Fibroblast of skin of back (primary cell): ENCODE measurements at regions not wholly inside any gene's neighbourhood (a gene's known extent, or its start where the extent isn't known, plus 50 kb on each side); places are given as distances from the start of the nearest gene placed in this dataset.
A peak's percentile ranks its signal among the peaks of the same experiment; 100 is the strongest.
"Not testable (repeated sequence)": the region's sequence is repeated elsewhere in the genome, so short reads cannot be mapped to it uniquely, and the experiment has no call there.

Source experiments
- DNase-seq: peaks from one replicate; pipeline ENCODE4 v3.0.0-alpha.2; 2013

GRCh38 chr13:50724913-50725312, 118.6 kb downstream of the DLEU7 start:
- DNase-seq = no peak

GRCh38 chr13:50726164-50726563, 117.3 kb downstream of the DLEU7 start:
- no peak for DNase-seq

- DNase-seq = no peak
Measured at GRCh38 chr13:50729177-50729576, 114.3 kb downstream of the DLEU7 start.

DNA sequence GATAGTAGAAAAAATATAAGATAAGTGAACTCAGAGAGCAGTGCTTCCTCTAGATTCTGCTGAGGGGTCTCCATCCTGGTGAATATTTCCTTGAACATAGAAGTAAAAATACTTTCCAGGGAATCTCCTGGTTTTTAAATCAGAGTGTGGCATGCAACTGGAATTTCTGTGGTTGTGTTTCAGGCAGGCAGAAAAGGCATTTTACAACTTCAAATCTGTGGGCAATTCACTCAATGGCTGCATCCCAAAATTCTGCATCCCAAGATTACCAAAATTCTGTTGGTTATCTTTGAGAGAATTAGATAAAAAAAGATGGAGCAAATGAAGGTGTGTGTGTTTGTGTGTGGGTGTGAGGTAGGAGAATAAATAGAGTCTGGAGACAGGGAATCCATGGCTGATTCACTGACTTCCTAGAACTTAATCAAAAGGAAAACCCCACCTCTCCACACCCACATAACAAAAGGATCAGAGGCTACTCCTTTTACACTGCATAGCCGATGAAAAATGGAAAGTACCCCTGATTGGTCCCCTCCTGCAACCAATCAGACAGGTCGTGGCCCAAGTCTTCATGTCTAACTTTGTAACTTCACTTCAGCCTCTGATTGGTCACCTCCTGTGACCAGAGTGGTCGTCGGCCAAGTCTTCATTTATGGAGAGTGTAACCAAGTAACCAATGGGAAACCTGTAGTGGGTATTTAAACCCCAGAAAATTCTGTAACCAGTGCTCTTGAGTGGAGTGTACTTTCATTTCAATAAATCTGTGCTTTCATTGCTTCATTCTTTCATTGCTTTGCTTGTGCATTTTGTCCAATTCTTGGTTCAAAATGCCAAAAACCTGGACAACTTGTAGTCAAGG, 112.8 kb downstream of the DLEU7 start:
- no peak for DNase-seq

- peak; percentile 72 for DNase-seq
Measured at GRCh38 chr13:50731400-50731799, 112.1 kb downstream of the DLEU7 start.

DNA sequence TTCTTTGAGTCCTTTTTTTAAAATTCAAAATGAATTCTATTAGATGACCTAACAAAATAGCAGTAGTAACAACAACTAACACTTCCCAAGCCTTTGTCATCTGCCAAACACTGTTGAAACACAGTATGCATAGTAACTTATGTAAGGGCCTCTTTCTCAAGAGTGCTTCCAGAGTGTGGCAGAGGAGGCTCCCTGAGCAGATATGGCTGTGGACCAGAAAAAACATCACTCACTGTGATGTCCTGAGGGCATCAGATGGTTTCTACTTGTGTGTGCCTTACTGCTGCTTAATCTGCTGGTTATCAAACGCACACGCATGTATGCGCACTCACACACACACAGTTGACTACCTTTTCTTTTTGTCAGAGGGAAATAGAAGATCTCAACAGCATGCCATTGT, 110.8 kb downstream of the DLEU7 start:
- peak; percentile 80 for DNase-seq

DNA sequence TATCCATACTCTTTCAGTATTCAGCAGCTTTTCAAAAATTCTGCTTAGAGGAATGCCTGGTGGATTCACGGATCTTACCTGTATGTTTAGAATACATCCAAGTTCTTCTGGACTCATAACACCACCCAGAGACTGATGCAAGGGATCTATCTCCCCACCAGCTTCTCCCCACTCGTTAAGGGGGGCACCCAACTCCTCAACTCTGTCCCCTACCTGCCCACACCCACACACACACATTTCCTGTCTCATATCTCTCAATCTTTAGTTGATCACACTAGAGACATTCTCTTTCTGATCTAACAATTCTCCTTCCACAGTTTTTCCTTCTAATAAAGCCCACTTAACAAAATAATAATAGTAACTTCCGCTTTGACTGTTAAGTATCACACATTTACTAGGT, 110.1 kb downstream of the DLEU7 start:
- DNase-seq = no peak

- DNase-seq = no peak
Measured at GRCh38 chr13:50735071-50735470, 108.4 kb downstream of the DLEU7 start.

- DNase-seq = no peak
Measured at GRCh38 chr13:50740052-50740741, 103.3 kb downstream of the DLEU7 start.

DNA sequence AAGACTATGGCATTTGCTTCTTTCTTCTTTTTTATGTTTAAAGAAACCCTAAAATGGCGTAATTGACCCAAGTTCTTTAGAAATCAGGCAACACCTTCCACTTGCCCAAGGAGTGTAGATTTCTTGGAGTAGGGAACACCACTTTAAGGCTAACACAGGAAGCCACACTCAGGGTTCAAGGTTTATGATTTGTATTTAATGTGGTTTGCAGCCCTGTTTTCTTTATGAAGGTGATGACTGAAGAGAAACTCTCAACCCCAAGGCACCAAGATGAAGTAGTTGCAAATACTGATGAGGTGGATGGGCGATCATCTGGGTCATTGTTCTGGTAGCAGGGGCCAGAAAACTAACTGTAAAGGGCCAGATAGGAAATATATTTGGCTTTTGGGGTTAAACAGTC, 101.1 kb downstream of the DLEU7 start:
- no peak for DNase-seq

- no peak for DNase-seq
Measured at GRCh38 chr13:50742968-50743367, 100.5 kb downstream of the DLEU7 start.

DNA sequence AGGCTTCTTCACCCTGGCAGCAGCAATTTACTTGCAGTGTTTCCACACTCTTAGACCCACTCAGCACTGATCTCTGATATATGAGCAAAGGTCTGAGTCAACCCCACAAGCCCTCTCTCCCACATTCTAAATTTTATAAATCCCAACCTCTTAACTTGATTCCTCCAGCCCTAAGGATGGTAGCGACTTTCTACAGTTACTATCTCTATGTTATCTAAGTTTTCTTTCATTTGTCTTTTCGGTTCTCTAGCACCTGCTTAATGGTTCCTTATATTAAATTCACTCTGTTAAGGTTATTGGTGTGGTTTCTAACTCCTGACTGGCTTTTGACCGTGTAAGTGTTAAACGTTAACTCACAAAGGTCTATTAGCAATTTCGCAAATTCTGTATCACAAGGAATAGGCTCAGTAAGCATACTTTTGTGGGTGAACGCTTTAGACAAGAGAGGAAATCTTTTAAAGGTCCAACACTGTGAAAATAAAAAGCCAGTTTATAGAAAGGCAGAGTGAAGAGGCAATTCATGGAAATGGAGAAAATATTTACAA, 99.3 kb downstream of the DLEU7 start:
- DNase-seq = no peak

- DNase-seq = no peak
Measured at GRCh38 chr13:50745542-50746115, 97.9 kb downstream of the DLEU7 start.

- no peak for DNase-seq
Measured at GRCh38 chr13:50747737-50748350, 95.6 kb downstream of the DLEU7 start.

DNA sequence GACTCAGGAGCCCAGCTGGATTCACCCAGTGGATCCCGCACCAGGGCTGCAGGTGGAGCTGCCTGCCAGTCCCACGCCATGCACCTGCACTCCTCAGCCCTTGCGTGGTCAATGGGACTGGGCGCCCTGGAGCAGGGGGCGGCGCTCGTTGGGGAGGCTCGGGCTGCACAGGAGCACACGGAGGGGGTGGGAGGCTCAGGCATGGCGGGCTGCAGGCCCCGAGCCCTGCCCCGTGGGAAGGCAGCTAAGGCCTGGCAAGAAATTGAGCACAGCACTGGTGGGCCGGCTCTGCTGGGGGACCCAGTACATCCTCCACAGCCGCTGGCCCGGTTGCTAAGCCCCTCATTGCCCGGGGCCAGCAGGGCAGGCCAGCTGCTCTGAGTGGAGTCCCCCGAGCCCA, 90.3 kb downstream of the DLEU7 start:
- DNase-seq = not testable (repeated sequence)

DNA sequence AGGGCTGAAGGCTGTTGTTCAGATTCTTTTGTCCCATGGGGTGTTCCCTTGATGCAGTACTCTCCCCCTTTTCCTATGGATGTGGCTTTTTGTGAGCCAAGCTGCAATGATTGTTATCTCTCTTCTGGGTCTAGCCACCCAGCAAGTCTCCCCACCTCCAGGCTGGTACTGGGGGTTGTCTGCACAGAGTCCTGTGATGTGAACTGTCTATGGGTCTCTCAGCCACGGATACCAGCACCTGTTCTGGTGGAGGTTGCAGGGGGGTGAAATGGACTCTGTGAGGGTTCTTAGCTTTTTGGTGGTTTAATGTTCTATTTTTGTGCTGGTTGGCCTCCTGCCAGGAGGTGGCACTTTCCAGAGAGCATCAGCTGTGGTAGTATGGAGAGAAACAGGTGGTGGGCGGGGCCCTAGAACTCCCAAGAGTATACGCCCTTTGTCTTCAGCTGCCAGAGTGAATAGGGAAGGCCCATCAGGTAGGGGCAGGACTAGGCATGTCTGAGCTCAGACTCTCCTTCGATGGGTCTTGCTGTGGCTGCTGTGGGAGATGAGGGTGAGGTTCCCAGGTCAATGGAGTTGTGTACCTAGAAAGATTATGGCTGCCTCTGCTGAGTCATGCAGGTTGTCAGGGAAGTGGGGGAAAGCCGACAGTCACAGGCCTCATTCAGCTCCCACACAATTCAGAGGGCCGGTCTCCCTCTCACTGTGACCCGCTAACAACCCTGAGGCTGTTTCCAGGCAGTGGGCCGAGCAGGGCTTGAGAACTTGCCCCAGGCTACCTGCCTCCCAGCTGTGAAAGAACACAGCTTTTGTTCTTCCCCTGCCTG, 87.4 kb downstream of the DLEU7 start:
- DNase-seq = not testable (repeated sequence)

GRCh38 chr13:50757008-50757407, 86.5 kb downstream of the DLEU7 start:
- DNase-seq = no peak

- peak; percentile 51 for DNase-seq
Measured at GRCh38 chr13:50758796-50759195, 84.7 kb downstream of the DLEU7 start.

GRCh38 chr13:50760751-50761150, 82.7 kb downstream of the DLEU7 start:
- peak; percentile 38 for DNase-seq

DNA sequence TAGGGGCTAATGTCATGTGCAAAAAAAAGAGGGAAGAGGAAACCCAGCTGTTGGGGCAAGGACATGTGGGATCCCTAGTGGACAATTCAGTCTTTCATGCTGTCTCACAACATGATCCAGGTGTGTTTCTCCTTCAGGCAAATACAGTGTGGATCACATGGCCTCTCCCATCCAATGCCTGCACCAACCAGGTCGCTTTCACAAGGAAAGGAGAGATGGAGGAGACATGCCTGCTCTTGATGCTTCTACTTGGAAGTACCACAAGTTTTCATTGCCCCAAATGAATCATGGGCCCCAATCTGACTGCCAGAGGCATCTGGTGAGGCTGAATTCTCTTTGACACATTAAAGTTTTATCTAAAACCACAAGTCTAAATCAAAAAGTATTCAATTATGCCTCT, 82.1 kb downstream of the DLEU7 start:
- DNase-seq = no peak

DNA sequence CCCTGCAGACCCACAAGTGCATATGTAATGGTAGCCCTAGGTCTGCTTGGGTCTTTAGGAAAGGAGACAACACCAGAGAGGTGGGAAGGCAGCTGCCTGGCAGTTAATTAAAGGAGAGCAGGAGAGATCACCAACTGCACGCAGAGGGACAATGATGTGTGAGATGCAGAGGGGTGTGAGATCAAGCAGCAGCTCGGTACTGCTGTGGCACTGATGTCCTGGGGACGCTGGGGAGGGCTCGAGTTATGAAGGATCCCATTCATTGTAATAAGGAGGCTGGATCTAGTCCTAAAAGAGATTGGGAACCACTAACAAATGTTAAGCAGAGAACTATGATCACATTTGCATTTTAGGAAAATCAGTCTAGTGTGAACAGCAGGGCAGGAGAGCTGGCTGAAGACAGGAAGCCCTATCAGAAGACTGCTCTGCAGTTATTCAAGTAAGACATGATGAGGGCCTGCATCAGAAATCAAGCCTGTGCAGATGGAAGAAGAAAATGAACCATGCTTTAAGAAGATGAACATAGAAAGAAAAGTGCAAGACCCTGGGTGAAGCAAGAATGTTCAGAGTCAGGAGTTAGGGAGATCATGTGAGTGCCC, 80.4 kb downstream of the DLEU7 start:
- DNase-seq = no peak

DNA sequence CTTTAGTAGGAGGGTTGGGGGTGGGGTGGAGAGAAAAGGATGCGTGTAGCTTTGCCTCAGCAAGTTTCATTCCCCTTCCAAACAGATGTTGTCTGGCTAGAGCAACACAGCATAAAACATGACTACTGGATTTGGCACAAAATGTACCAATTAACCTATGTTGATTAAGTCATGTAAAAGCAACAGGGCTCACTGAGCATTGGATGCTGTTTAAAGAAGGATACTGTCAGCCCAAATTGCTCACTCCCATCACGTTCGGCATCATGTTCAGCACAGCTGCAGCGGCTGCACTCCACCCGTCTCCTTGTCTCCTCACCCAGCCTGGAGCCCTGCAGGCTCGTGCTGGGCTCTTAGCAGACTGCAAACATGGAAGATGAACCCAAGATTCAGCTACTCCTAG, 77.5 kb downstream of the DLEU7 start:
- DNase-seq = no peak
